ENCODE measurements at regions not wholly inside any gene's neighbourhood (a gene's known extent, or its start where the extent isn't known, plus 50 kb on each side); places are given as distances from the start of the nearest gene placed in this dataset.

DNA sequence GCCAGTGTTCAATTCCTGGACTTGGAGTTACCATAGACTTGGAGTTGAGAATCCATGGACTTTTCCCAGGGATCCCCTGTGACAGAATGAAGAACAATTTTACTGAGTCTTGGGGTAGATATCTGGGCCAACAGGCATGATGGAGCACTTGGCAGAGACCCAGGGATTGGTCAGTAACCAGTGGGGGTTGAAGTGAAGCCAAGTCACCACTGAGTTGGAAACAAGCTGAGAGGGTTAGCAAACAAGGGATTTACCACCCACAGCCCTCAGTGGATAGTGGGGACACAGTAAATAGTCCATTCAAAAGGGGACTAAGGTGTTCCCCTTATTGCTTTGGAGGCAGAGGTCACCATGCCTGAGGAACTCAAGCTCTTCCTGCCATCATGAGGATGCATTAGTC is 281.7 kb downstream of the PPP1R2C start:
- H3K36me3 ChIP-seq = no peaks in the 10 kb centered on the region
- H3K4me3 ChIP-seq (ENCODE audit: low read depth, low read length) = no peak overlapping the region
- no peaks in the 10 kb centered on the region for H3K9me3 ChIP-seq (ENCODE audit: severe bottlenecking)
- DNase-seq = no peak
- H3K27ac ChIP-seq = no peak overlapping the region
- H3K27me3 ChIP-seq (ENCODE audit: insufficient read depth, low read depth, severe bottlenecking) = peaks cover 11% of the 10 kb centered on the region
- TF ChIP-seq CTCF (IDR thresholded peaks at IDR 0.05; ENCODE audit: low read depth, low read length) = no peak

DNA sequence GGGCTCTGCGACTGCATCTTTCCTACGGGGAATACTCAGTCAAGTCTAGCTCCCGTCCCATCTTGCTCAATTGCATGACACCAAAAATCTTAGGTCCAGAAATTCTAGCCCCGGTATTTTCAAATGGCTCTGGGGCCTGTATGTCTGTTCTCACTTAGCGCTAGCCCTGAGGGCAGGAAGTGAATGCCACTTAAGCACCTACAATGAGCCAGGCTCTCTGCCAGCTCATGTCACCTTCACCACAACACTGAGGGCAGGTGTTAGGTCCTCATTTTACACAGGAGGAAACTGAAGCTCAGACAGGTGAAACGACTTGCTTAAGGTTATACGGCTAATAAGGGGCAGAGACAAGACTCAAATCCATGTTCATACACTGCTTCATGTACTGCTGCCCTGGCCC is 282.8 kb downstream of the PPP1R2C start:
- H3K27ac ChIP-seq = no peak overlapping the region

GRCh38 chrX:42491137-42491907 is 286.6 kb downstream of the PPP1R2C start:
- TF ChIP-seq CTCF (IDR thresholded peaks at IDR 0.05; ENCODE audit: low read depth, low read length) = no peak
- DNase-seq = no peak
- H3K36me3 ChIP-seq = no peaks in the 10 kb centered on the region

More for the DNA sequence above, 282.8 kb downstream of the PPP1R2C start:
- no peak for TF ChIP-seq CTCF (IDR thresholded peaks at IDR 0.05; ENCODE audit: low read depth, low read length)
- Histone ChIP-seq H3K4me3 (ENCODE audit: low read depth, low read length) (no peak overlapping the region), H3K36me3 (no peaks in the 10 kb centered on the region), H3K9me3 (ENCODE audit: severe bottlenecking) (no peaks in the 10 kb centered on the region), H3K27me3 (ENCODE audit: insufficient read depth, low read depth, severe bottlenecking) (peaks cover 9% of the 10 kb centered on the region)
- DNase-seq = no peak

DNA sequence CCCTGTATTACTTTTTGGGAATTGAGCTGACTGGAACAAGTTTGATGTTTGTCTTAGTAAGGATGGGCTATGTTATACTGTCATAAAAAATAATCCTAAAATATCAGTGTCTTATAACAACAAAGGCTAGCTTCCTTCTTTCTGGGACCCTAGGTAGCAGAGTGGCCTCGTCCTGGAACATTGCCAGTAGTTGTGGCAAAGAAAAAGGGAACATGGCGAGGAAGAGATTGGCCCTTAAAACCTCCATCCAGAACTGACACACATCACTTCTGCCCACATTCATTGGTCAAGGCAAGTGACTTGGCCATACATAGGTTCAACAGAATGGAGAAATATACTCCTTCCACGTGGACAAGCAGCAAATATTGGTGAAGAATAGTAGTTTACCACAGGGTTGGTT is 287.9 kb downstream of the PPP1R2C start:
- DNase-seq = no peak
- Histone ChIP-seq H3K27me3 (ENCODE audit: insufficient read depth, low read depth, severe bottlenecking) (no peaks in the 10 kb centered on the region), H3K27ac (no peak overlapping the region), H3K36me3 (no peaks in the 10 kb centered on the region), H3K4me3 (ENCODE audit: low read depth, low read length) (no peak overlapping the region), H3K9me3 (ENCODE audit: severe bottlenecking) (no peaks in the 10 kb centered on the region)
- no peak for TF ChIP-seq CTCF (IDR thresholded peaks at IDR 0.05; ENCODE audit: low read depth, low read length)

More at GRCh38 chrX:42491137-42491907, 286.6 kb downstream of the PPP1R2C start:
- Histone ChIP-seq H3K9me3 (ENCODE audit: severe bottlenecking) (no peaks in the 10 kb centered on the region), H3K27me3 (ENCODE audit: insufficient read depth, low read depth, severe bottlenecking) (peaks cover 5% of the 10 kb centered on the region), H3K4me3 (ENCODE audit: low read depth, low read length) (no peak overlapping the region), H3K27ac (no peak overlapping the region)

GRCh38 chrX:42485601-42486000 is 292.4 kb downstream of the PPP1R2C start:
- no peak for TF ChIP-seq CTCF (IDR thresholded peaks at IDR 0.05; ENCODE audit: low read depth, low read length)
- DNase-seq = no peak
- no peaks in the 10 kb centered on the region for H3K27me3 ChIP-seq (ENCODE audit: insufficient read depth, low read depth, severe bottlenecking)
- no peak overlapping the region for H3K4me3 ChIP-seq (ENCODE audit: low read depth, low read length)
- no peaks in the 10 kb centered on the region for H3K9me3 ChIP-seq (ENCODE audit: severe bottlenecking)
- H3K36me3 ChIP-seq = no peaks in the 10 kb centered on the region
- no peak overlapping the region for H3K27ac ChIP-seq

DNA sequence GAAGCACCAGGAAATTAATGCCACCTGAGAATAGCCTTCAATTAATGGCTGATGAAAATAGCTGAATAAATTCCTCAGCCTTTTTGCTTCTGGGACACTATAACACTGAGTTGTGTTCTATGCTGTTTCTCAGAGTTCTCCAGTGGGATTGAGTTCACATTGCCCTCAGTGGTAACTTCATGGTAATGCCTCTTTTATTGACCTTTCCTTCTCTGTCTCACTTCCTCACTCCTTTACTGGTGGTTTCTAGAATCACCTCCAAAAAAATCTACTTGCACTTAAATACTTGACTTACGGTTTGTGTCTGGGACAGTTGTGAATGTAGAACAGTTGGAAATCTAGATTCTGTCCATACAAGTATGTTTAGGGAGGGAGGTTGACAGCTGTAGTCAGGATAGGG is 293.7 kb downstream of the PPP1R2C start:
- H3K9me3 ChIP-seq (ENCODE audit: severe bottlenecking) = no peaks in the 10 kb centered on the region
- H3K27me3 ChIP-seq (ENCODE audit: insufficient read depth, low read depth, severe bottlenecking) = no peaks in the 10 kb centered on the region
- no peak overlapping the region for H3K27ac ChIP-seq
- no peak overlapping the region for H3K4me3 ChIP-seq (ENCODE audit: low read depth, low read length)
- no peak for TF ChIP-seq CTCF (IDR thresholded peaks at IDR 0.05; ENCODE audit: low read depth, low read length)
- H3K36me3 ChIP-seq = no peaks in the 10 kb centered on the region
- no peak for DNase-seq
